IMR-90 (cell line): ENCODE measurements at regions not wholly inside any gene's neighbourhood (a gene's known extent, or its start where the extent isn't known, plus 50 kb on each side); places are given as distances from the start of the nearest gene placed in this dataset.

Experiments used
- ATAC-seq: fragments of 200-7000 bp; cut with Tn5 transposase; 2 replicates; pipeline ENCODE4 v1.9.1; 2020; ENCODE audit warnings: low read depth, mild to moderate bottlenecking, moderate library complexity
- BruUV-seq: library from RNA; stranded (reverse); fragments of 400-500 nt; replicated peaks from 2 replicates; lab custom pipeline; 2021; lab: Mats Ljungman, UMichigan
- CTCF ChIA-PET: fragments of 300-600 bp; formaldehyde crosslinking; extraction: SDS; loops from one replicate; lab custom pipeline; 2021; ENCODE audit warnings: antibody characterized with exemption; lab: Yijun Ruan, JAX
- POLR2A ChIA-PET: fragments of 300-600 bp; sonication (Branson Sonifier 250); formaldehyde crosslinking; loops from one replicate; lab custom pipeline; 2022; ENCODE audit warnings: antibody characterized with exemption; ENCODE audit not compliant: unreplicated experiment; lab: Charles Lee
- DNase-seq: peaks from one replicate; pipeline ENCODE4 v3.0.0; 2013
- H2AFZ ChIP-seq: replicated peaks from 2 replicates; pipeline ENCODE3; 2013; ENCODE audit warnings: low read length, mild to moderate bottlenecking; ENCODE audit not compliant: poor library complexity
- H2AK5ac ChIP-seq: 2 replicates; pipeline ENCODE4 v1.6.1; 2013; ENCODE audit warnings: low read depth, low read length, inconsistent platforms
- H2AK9ac ChIP-seq: replicated peaks from 2 replicates; pipeline ENCODE3; 2013; ENCODE audit warnings: mild to moderate bottlenecking, low read depth, low read length, moderate library complexity; ENCODE audit not compliant: poor library complexity
- H2BK120ac ChIP-seq: 2 replicates; pipeline ENCODE4 v1.6.1; 2013; ENCODE audit warnings: low read depth, low read length, inconsistent platforms
- H2BK15ac ChIP-seq: 3 replicates; pipeline ENCODE4 v1.6.1; 2013; ENCODE audit warnings: low read depth, low read length, inconsistent platforms
- H2BK20ac ChIP-seq: 2 replicates; pipeline ENCODE4 v1.6.1; 2013; ENCODE audit warnings: low read depth, mild to moderate bottlenecking, inconsistent platforms, low read length, moderate library complexity
- H2BK5ac ChIP-seq: 2 replicates; pipeline ENCODE4 v1.6.1; 2013; ENCODE audit warnings: mild to moderate bottlenecking, low read depth, low read length, inconsistent platforms; ENCODE audit not compliant: poor library complexity, severe bottlenecking
- H3K14ac ChIP-seq: replicated peaks from 2 replicates; pipeline ENCODE4 v1.6.1; 2013; ENCODE audit warnings: low read depth, low read length, inconsistent platforms
- H3K18ac ChIP-seq: 2 replicates; pipeline ENCODE4 v1.6.1; 2013; ENCODE audit warnings: low read depth, low read length, control low read depth
- H3K23ac ChIP-seq: 2 replicates; pipeline ENCODE4 v1.6.1; 2013; ENCODE audit warnings: low read depth, low read length, inconsistent platforms
- H3K27ac ChIP-seq: 2 replicates; pipeline ENCODE4 v1.5.1; 2013; ENCODE audit warnings: mild to moderate bottlenecking, control low read depth, low read length; ENCODE audit not compliant: insufficient read depth
- H3K27me3 ChIP-seq: 2 replicates; pipeline ENCODE4 v1.6.1; 2013; ENCODE audit warnings: low read length; ENCODE audit not compliant: control insufficient read depth, insufficient read depth
- H3K36me3 ChIP-seq: 2 replicates; pipeline ENCODE4 v1.6.1; 2013; ENCODE audit warnings: low read length, mixed read lengths; ENCODE audit not compliant: control insufficient read depth, insufficient read depth
- H3K4ac ChIP-seq: 2 replicates; pipeline ENCODE4 v1.6.1; 2013; ENCODE audit warnings: low read depth, low read length, inconsistent platforms
- H3K4me1 ChIP-seq: 2 replicates; pipeline ENCODE4 v1.6.1; 2013; ENCODE audit warnings: low read length, mixed read lengths; ENCODE audit not compliant: control insufficient read depth, insufficient read depth
- H3K4me2 ChIP-seq: 2 replicates; pipeline ENCODE4 v1.6.1; 2013; ENCODE audit warnings: low read depth, mild to moderate bottlenecking, control low read depth, low read length, moderate library complexity
- H3K4me3 ChIP-seq: 2 replicates; pipeline ENCODE4 v1.5.1; 2013; ENCODE audit warnings: low read depth, mild to moderate bottlenecking, control low read depth, low read length, moderate library complexity; ENCODE audit not compliant: insufficient read depth
- H3K56ac ChIP-seq: 2 replicates; pipeline ENCODE4 v1.6.1; 2013; ENCODE audit warnings: low read length, inconsistent platforms; ENCODE audit not compliant: insufficient read depth; ENCODE audit errors: extremely low read depth
- H3K79me1 ChIP-seq, 2 experiments: 2 replicates each; pipeline ENCODE4 v1.6.1; 2013; ENCODE audit warnings: low read length in 2 of 2, inconsistent platforms in 1 of 2, low read depth in 1 of 2
- H3K9ac ChIP-seq: 2 replicates; pipeline ENCODE4 v1.6.1; 2013; ENCODE audit warnings: low read depth, low read length, control low read depth
- H3K9me1 ChIP-seq: 2 replicates; pipeline ENCODE4 v1.6.1; 2013; ENCODE audit warnings: low read length, inconsistent platforms; ENCODE audit not compliant: insufficient read depth
- H3K9me3 ChIP-seq: 2 replicates; pipeline ENCODE4 v1.6.1; 2013; ENCODE audit warnings: low read length; ENCODE audit not compliant: control insufficient read depth, insufficient read depth
- H4K20me1 ChIP-seq: 2 replicates; pipeline ENCODE4 v1.6.1; 2013; ENCODE audit warnings: low read length, inconsistent platforms; ENCODE audit not compliant: insufficient read depth
- H4K5ac ChIP-seq: 2 replicates; pipeline ENCODE4 v1.6.1; 2013; ENCODE audit warnings: mild to moderate bottlenecking, low read depth, low read length, control low read depth
- H4K8ac ChIP-seq, 2 experiments: 2 replicates each; pipeline ENCODE4 v1.6.1; 2013; ENCODE audit warnings: low read depth in 2 of 2, low read length in 2 of 2, control low read depth in 1 of 2, inconsistent platforms in 1 of 2
- H4K91ac ChIP-seq: 2 replicates; pipeline ENCODE4 v1.6.1; 2013; ENCODE audit warnings: low read depth, low read length, inconsistent platforms; ENCODE audit not compliant: insufficient read depth
- CEBPB ChIP-seq: IDR thresholded peaks from 2 replicates; pipeline ENCODE4 v1.6.1; 2012; ENCODE audit warnings: low read depth, low read length, improper control_type of control experiment
- FOS ChIP-seq: fragments of 150-350 bp; IDR thresholded peaks from 2 replicates; pipeline ENCODE4 v1.6.1; 2016; ENCODE audit warnings: low read depth, low read length
- MXI1 ChIP-seq: IDR thresholded peaks from 2 replicates; pipeline ENCODE4 v1.6.1; 2012; ENCODE audit warnings: low read depth, mild to moderate bottlenecking, low read length, moderate library complexity, borderline replicate concordance
- SMC3 ChIP-seq: fragments of 150-350 bp; IDR thresholded peaks from 2 replicates; pipeline ENCODE4 v1.6.1; 2016; ENCODE audit warnings: low read depth, mild to moderate bottlenecking, antibody characterized with exemption, low read length, moderate library complexity
- WGBS, 2 experiments: methylation state at CpG; one replicate each; pipeline versions ENCODE4 v1.1.5 to v1.1.7; 2013; ENCODE audit warnings: missing lambda C conversion rate in 2 of 2; ENCODE audit not compliant: insufficient read length in 1 of 2; ENCODE audit errors: extremely low coverage in 2 of 2; 5-methylcytosine and 5-hydroxymethylcytosine counted together
- dilution Hi-C: fragments of 300-500 bp; cut with HindIII; formaldehyde crosslinking; loops from one replicate; pipeline ENCODE4 v1.14.3; 2018; ENCODE audit warnings: low sequenced_read_pairs; ENCODE audit not compliant: unreplicated experiment
- in situ Hi-C: fragments of 300-500 bp; cut with MboI; formaldehyde crosslinking; loops from 3 replicates; pipeline ENCODE4 v1.14.3; 2019; ENCODE audit warnings: low sequenced_read_pairs, inconsistent platforms, mixed read lengths
- intact Hi-C: fragments of 100-400 bp; cut with micrococcal nuclease; formaldehyde crosslinking; loops from 2 replicates; pipeline ENCODE4 v1.10.0; 2022
- TF ChIP-seq, protein P1 (sequence below): conservative IDR thresholded peaks from 2 replicates; pipeline ENCODE4 v1.5.1; 2012; ENCODE audit warnings: mild to moderate bottlenecking, low read depth, low read length, improper control_type of control experiment

DNA sequence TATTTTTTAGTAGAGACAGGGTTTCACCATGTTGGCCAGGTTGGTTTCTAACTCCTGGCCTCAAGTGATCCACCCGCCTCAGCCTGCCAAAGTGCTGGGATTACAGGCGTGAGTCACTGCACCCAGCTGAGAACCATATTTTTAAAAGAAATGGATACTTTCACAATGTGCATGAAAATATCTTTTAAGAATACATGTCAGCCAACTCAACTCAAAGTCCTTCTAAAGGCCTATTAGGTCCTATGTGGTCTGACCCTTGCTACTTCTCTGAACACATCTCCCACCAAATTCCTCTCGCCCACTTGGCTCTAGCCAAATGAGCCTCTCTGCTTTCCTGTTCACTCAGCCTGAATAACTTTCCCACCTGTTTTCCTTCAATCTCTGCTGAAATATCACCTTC, 119.6 kb downstream of the MTX2 start:
- H3K36me3 ChIP-seq = no peaks in the 10 kb centered on the region
- H3K79me1 ChIP-seq = no peaks in the 10 kb centered on the region
- H2BK20ac ChIP-seq = no peak overlapping the region
- H3K14ac ChIP-seq = no peak overlapping the region
- 90% methylated on average over 2 of the region's 3 CpGs; no CpG with 5 or more reads in 1 of the 2 experiments for WGBS, 2 experiments
- TF ChIP-seq CEBPB (no peak), SMC3 (no peak), MXI1 (no peak), FOS (no peak)
- TF ChIP-seq, protein P1, sequence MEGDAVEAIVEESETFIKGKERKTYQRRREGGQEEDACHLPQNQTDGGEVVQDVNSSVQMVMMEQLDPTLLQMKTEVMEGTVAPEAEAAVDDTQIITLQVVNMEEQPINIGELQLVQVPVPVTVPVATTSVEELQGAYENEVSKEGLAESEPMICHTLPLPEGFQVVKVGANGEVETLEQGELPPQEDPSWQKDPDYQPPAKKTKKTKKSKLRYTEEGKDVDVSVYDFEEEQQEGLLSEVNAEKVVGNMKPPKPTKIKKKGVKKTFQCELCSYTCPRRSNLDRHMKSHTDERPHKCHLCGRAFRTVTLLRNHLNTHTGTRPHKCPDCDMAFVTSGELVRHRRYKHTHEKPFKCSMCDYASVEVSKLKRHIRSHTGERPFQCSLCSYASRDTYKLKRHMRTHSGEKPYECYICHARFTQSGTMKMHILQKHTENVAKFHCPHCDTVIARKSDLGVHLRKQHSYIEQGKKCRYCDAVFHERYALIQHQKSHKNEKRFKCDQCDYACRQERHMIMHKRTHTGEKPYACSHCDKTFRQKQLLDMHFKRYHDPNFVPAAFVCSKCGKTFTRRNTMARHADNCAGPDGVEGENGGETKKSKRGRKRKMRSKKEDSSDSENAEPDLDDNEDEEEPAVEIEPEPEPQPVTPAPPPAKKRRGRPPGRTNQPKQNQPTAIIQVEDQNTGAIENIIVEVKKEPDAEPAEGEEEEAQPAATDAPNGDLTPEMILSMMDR = no peak
- H2BK120ac ChIP-seq = no peak overlapping the region
- no peak overlapping the region for H4K91ac ChIP-seq
- H3K9me3 ChIP-seq = no peaks in the 10 kb centered on the region
- H2AK9ac ChIP-seq = no peak overlapping the region
- no peak overlapping the region for H3K18ac ChIP-seq
- H2AFZ ChIP-seq = no peak overlapping the region
- H3K9ac ChIP-seq = no peak overlapping the region
- intact Hi-C loops = no loop called here
- ATAC-seq = no peak
- peaks cover 2% of the 10 kb centered on the region; the same call in 1 of the 2 replicates for H3K4me1 ChIP-seq
- no peak overlapping the region for H4K5ac ChIP-seq
- in situ Hi-C loops = no loop called here
- POLR2A ChIA-PET = no interaction called here
- BruUV-seq = no TSS peak
- no peak overlapping the region for H2BK5ac ChIP-seq
- no peak overlapping the region for H3K4me3 ChIP-seq
- H3K56ac ChIP-seq = no peak overlapping the region
- no peak overlapping the region for H3K4ac ChIP-seq
- no peak for DNase-seq
- H3K27me3 ChIP-seq = peaks cover 4% of the 10 kb centered on the region
- H2BK15ac ChIP-seq = no peak overlapping the region
- no peak overlapping the region for H3K23ac ChIP-seq
- dilution Hi-C loops = no loop called here
- H2AK5ac ChIP-seq = no peak overlapping the region
- no peaks in the 10 kb centered on the region for H3K9me1 ChIP-seq
- no peaks in the 10 kb centered on the region for H4K20me1 ChIP-seq
- CTCF ChIA-PET = no interaction called here
- H3K4me2 ChIP-seq = no peak overlapping the region
- H4K8ac ChIP-seq = no peak overlapping the region
- no peak overlapping the region for H3K27ac ChIP-seq
